ENCODE measurements at regions not wholly inside any gene's neighbourhood (a gene's known extent, or its start where the extent isn't known, plus 50 kb on each side); places are given as distances from the start of the nearest gene placed in this dataset.

GRCh38 chr9:2473681-2474080, 147.9 kb upstream of the VLDLR start:
- DNase-seq (ENCODE audit: extremely low read depth in 1 of 4, low spot score in 3 of 4) (no peak), FAIRE-seq (no peak), ATAC-seq (no peak)
- Histone ChIP-seq H3K27me3 (ENCODE audit: control insufficient read depth in 2 of 2, insufficient read depth in 2 of 2, low read length in 2 of 2) (no peaks in the 10 kb centered on the region), H3K9ac (ENCODE audit: insufficient read depth in 1 of 2, low read depth in 2 of 2, low read length in 2 of 2) (no peak overlapping the region), H3K9me3 (replicated peaks; ENCODE audit: control insufficient read depth, insufficient read depth, low read depth, low read length) (no peaks in the 10 kb centered on the region), H3K9me1 (ENCODE audit: control insufficient read depth, insufficient read depth, low read length) (no peaks in the 10 kb centered on the region), H3K36me3 (ENCODE audit: control insufficient read depth, insufficient read depth, low read length) (no peaks in the 10 kb centered on the region), H3K27ac (ENCODE audit: extremely low read depth, low read depth, low read length) (no peak overlapping the region), H3K4me2 (ENCODE audit: insufficient read depth, low read length) (no peak overlapping the region), H4K20me1 (replicated peaks; ENCODE audit: control insufficient read depth, insufficient read depth, low read length) (no peaks in the 10 kb centered on the region), H3K4me3 (no peak overlapping the region), H3K4me1 (replicated peaks in 1 of 2; ENCODE audit: control insufficient read depth in 2 of 2, insufficient read depth in 2 of 2, low read length in 2 of 2) (no peaks in the 10 kb centered on the region), H2AFZ (ENCODE audit: low read depth, low read length) (no peak overlapping the region), H3K79me2 (ENCODE audit: control insufficient read depth, insufficient read depth, low read length) (no peaks in the 10 kb centered on the region)
- ChIA-PET CTCF (ENCODE audit: low intra/inter-chr PET ratio) (no interaction called here), POLR2A (no interaction called here)
- no TSS peak for BruUV-seq (replicated peaks)
- TF ChIP-seq SIX5 (IDR thresholded peaks at IDR 0.05; ENCODE audit: borderline replicate concordance in 1 of 2, insufficient read depth in 1 of 2, low read depth in 1 of 2, low read length in 2 of 2) (no peak), ZBED1 (IDR thresholded peaks at IDR 0.05) (no peak), FOXK1 (CRISPR knock-in tag; IDR thresholded peaks at IDR 0.05; ENCODE audit: borderline replicate concordance) (no peak), L3MBTL2 (IDR thresholded peaks at IDR 0.05) (no peak), ZFP1 (CRISPR knock-in tag; IDR thresholded peaks at IDR 0.05) (no peak), ZBTB1 (CRISPR knock-in tag; IDR thresholded peaks at IDR 0.05; ENCODE audit: borderline replicate concordance, low read depth) (no peak), HDGF (IDR thresholded peaks at IDR 0.05) (no peak), SAFB (IDR thresholded peaks at IDR 0.05; ENCODE audit: borderline replicate concordance, low read depth, low read length) (no peak), SMARCC2 (IDR thresholded peaks at IDR 0.05; ENCODE audit: low read depth) (no peak), U2AF1 (optimal IDR thresholded peaks at IDR 0.05; ENCODE audit: low read depth, low read length) (no peak), ZNF175 (CRISPR knock-in tag; IDR thresholded peaks at IDR 0.05; ENCODE audit: low read depth) (no peak), MEF2D (tag; conservative IDR thresholded peaks at IDR 0.05; ENCODE audit: low read depth) (no peak), KAT2B (IDR thresholded peaks at IDR 0.05; ENCODE audit: low read depth, low read length) (no peak), SNRNP70 (optimal IDR thresholded peaks at IDR 0.05; ENCODE audit: low read depth, low read length) (no peak), SMAD1 (IDR thresholded peaks at IDR 0.05; ENCODE audit: low read depth, low read length, partially characterized antibody) (no peak), GABPB1 (CRISPR knock-in tag; IDR thresholded peaks at IDR 0.05) (no peak)
- TF ChIP-seq, protein P1, sequence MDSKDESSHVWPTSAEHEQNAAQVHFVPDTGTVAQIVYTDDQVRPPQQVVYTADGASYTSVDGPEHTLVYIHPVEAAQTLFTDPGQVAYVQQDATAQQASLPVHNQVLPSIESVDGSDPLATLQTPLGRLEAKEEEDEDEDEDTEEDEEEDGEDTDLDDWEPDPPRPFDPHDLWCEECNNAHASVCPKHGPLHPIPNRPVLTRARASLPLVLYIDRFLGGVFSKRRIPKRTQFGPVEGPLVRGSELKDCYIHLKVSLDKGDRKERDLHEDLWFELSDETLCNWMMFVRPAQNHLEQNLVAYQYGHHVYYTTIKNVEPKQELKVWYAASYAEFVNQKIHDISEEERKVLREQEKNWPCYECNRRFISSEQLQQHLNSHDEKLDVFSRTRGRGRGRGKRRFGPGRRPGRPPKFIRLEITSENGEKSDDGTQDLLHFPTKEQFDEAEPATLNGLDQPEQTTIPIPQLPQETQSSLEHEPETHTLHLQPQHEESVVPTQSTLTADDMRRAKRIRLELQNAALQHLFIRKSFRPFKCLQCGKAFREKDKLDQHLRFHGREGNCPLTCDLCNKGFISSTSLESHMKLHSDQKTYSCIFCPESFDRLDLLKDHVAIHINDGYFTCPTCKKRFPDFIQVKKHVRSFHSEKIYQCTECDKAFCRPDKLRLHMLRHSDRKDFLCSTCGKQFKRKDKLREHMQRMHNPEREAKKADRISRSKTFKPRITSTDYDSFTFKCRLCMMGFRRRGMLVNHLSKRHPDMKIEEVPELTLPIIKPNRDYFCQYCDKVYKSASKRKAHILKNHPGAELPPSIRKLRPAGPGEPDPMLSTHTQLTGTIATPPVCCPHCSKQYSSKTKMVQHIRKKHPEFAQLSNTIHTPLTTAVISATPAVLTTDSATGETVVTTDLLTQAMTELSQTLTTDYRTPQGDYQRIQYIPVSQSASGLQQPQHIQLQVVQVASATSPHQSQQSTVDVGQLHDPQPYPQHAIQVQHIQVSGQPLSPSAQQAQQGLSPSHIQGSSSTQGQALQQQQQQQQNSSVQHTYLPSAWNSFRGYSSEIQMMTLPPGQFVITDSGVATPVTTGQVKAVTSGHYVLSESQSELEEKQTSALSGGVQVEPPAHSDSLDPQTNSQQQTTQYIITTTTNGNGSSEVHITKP (IDR thresholded peaks at IDR 0.05; ENCODE audit: partially characterized antibody) = no peak
- WGBS (ENCODE audit: insufficient coverage, low coverage, missing lambda C conversion rate) = 0% methylated on average over 1 of the region's 1 CpG
- intact Hi-C loops (cut with micrococcal nuclease) (no loop called here), in situ Hi-C loops (cut with MboI) (no loop called here)
